Mammary epithelial cell (primary cell): ENCODE measurements at regions not wholly inside any gene's neighbourhood (a gene's known extent, or its start where the extent isn't known, plus 50 kb on each side); places are given as distances from the start of the nearest gene placed in this dataset.

Experiments
- CTCF ChIP-seq, 2 donors: IDR thresholded peaks in 1 of 2; conservative IDR thresholded peaks in 1 of 2; 2 replicates each; pipeline ENCODE4 v1.5.1; 2011 to 2012; ENCODE audit warnings: inconsistent platforms in 2 of 2, low read length in 2 of 2, mild to moderate bottlenecking in 2 of 2, control low read depth in 1 of 2, low read depth in 1 of 2; ENCODE audit not compliant: insufficient read depth in 1 of 2; ENCODE audit errors: extremely low read depth in 1 of 2
- EZH2 ChIP-seq: IDR thresholded peaks from 2 replicates; pipeline ENCODE4 v1.6.1; 2012; ENCODE audit warnings: low read length, inconsistent platforms, borderline replicate concordance

GRCh38 chr11:130760515-130761125, 155.7 kb downstream of the SNX19 start:
- no peak for TF ChIP-seq CTCF (conservative IDR thresholded peaks at IDR 0.05 in 1 of 2, IDR thresholded peaks at IDR 0.05 in 1 of 2; ENCODE audit: extremely low read depth in 1 of 2, insufficient read depth in 1 of 2, low read depth in 1 of 2, low read length in 2 of 2)
- no peak for TF ChIP-seq EZH2
